Glomerular endothelial cell (primary cell): ENCODE measurements at regions not wholly inside any gene's neighbourhood (a gene's known extent, or its start where the extent isn't known, plus 50 kb on each side); places are given as distances from the start of the nearest gene placed in this dataset.

Experiments
- DNase-seq: peaks from one replicate; pipeline ENCODE4 v3.0.0-alpha.2; 2011; ENCODE audit warnings: low read depth, low spot score; ENCODE audit errors: extremely low read depth

DNA sequence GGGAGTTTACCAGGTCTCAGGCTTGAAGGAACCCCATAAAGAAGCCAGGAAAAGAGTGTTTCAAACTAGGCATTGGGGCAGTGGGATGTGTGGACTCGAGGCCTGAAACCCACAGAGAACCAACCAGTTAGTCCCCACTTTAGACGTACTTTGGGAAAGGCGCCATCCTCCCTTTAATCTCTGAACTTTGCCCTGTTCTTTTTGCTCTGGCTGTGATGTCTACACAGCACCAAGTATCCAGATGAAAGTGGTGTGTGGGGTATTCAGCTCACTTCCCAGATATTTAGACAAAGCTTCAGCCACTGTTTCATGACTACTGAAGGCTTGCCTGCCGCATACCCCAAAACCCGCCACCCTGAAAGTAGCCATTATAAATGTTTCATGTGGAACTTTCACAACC is 116.9 kb upstream of the IRX5 start:
- DNase-seq = no peak

DNA sequence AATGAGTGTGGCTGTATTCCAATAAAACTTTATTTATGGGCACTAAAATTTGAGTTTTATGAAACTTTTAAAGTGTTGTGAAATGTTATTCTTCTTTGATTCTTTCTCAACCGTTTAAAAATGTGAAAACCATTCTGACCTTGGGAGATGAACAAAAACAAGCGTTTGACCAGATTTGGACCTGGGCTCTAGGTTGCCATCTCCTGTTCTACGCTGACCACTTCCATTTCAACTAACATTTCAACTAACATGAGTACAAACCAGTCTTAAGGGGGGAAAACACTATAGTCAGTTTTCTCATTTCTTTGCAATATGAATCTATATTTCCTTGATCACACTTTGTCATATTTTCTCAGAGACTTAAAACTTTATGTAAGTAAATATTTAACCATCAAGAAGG is 118.4 kb upstream of the IRX5 start:
- DNase-seq = no peak

DNA sequence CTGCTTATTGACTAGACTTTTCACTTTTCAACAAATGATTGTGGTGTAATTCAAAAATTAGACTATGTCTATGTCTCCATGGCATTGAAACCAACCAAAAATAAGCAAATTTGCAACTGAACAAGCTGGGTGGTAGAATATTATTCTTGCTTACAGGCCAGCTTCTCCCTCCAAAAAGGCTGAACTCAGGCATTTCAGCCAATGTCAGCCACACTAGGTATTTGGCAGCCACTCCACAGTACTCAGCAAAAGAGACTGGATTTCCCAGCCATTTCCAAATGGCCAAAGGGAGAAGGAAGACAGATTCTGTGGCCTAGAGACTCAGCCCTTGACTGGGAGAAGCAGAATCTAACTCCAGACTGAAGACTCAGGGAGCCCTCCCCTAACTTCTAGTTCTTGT is 121.8 kb upstream of the IRX5 start:
- no peak for DNase-seq

DNA sequence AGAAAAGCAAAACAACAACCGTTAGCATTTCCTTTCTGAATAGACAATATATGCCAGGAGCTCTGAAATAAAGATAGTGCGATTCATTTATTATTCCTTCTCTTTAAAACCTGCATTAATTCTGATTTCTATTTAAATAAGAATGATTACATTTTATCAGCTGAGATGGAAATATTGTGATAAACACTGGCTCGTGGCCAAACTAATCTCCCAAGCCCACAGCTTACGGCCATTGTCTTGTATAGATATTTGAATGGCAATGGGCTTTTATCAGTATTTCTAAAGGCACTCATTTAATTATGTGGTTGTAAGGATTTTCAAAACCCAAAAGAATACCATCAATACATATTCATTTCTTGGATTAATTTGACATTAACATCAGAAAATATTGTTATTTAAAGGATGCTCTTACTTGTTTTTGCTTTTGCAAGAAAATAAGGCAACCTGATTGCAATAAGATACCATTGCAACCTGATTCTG is 123.7 kb upstream of the IRX5 start:
- no peak for DNase-seq

DNA sequence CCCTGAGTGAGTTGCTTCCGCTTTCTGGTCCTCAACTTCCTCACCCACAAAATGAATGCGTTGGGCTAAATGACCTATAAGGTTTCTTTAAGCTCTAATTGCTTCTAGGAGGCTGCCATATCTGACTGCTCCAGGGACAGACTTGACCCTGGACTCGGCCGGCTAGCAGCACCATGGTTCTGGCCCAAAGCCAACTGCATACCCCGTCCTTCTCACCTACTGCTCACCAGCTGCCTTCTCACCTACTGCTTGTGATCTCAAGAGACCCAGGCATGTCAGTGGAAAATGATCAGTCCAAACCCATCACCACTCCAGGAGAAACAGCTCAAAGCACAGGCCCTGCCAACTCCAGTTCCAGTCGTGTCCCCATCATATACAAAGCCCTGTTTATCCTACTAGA is 124.3 kb upstream of the IRX5 start:
- no peak for DNase-seq

DNA sequence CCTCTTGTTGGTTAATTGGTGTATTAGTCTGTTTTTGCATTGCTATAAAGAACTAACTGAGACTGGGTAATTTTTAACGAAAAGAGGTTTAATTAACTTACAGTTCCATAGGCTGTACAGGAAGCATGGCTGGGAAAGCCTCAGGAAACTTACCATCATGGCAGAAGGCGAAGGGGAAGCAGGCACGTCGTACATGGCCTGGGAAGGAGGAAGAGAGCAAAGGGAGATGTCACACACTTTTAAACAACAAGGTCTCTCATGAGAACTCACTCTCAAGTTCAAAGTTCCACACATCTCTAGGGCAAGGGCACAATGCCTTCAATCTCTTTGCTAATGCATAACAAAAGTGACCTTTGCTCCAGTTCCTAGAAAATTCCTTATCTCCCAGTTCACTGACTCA is 125.0 kb upstream of the IRX5 start:
- no peak for DNase-seq

DNA sequence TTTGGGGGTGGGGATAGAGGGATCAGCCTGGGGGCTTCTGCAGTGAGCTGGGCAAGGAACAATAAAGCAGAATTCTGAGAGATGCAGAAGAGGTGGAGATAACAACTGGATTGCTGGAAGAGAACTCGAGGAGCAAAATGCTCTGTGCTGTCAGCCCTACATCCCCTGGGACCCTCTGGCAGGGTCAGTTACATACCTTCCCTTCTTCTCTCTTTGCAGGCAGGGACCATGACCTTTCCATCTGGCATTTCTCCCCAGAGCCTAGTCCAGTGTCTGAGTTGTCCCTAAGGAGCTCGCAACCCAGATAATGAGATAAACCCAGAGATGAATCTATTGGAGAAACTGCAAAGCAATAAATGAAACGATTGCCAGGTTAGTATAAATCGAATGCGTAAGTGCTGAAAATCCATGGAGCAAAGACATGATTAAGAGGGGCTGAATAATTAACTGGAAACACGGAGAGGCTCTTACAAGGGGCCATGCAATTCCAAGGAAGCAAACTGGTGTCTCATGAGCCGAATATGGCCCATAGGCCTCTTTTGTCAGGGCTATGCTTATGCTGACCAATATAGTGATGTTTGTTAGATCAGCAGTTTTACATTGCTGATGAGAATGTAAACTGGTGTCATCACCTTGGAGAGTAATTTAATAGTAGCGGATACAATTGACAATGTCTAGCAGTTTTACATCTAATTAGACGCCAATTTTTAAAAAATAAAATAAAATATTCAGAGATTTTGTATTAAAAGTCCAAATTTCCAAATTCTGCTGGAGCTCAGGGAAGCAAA is 129.4 kb upstream of the IRX5 start:
- DNase-seq = no peak

DNA sequence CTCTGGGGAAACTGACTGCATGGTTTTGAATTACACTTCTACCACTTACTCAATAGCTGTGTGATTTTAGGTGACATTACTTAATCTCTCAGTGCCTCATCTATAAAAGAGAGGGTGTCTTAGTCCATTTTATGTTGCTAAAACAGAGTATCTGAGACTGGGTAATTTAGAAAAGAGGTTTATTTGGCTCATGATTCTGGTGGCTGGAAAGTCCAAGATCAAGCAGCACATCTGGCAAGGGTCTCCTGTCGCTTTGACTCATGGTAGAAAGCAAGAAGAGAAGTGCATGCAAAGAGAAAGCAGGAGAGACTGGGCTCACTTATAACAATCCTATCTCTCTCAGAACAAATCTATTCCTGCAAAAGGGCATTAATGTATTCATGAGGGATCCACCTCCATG is 132.4 kb upstream of the IRX5 start:
- no peak for DNase-seq

DNA sequence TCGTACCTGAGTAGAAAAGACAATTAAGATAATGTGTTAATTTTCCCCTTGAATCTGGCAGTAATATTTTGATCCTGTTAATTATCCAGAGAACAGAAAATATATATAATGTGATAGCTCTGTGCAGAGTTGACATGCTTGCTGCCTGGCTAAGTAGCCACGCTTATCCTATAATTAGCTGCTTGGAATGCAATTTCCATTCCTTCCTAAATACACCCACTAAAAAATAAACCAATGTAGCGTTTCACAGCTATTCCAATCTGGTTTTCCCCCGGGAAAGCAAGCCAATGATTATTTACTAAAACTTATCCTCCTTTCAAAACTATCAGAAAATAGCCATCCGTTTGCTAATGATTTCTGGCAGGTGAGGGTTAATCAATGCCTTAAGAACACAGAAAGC is 134.5 kb upstream of the IRX5 start:
- DNase-seq = no peak

DNA sequence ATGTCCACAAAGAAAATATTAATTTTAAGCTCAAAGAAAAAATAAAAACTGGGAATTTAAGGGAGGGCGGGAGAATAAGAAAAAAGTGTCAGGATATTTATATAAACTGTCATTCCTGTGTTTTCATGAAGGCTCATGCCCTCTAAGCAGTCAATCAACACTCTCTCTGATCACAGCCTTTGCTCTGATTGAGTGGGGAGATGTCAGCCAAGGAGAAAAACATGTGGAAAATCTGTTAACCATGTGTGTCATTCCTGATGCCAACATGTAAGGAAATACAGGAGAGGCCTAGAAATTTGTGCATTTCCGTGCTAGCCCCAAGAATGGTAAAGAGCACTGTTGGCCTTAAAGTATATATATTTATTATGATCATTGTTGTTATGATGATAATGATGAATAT is 137.9 kb upstream of the IRX5 start:
- DNase-seq = no peak

DNA sequence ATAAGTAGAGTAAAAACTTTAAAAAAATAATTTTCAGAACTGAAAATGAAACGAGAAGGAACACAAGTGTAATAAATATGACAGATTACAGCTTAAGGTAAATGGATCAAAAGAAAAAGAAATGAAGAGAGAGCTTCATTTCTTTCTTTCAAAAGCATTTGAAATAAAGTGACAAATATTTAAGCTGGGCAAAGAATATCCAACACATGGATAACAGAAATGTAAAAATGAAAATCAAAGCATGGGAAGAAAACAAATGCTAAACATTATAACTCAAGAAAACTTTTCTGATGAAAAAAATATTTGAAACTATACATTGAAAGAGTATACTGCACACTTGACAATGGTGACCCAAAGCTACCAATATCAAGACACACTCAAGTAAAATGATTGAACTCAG is 143.6 kb upstream of the IRX5 start:
- no peak for DNase-seq

DNA sequence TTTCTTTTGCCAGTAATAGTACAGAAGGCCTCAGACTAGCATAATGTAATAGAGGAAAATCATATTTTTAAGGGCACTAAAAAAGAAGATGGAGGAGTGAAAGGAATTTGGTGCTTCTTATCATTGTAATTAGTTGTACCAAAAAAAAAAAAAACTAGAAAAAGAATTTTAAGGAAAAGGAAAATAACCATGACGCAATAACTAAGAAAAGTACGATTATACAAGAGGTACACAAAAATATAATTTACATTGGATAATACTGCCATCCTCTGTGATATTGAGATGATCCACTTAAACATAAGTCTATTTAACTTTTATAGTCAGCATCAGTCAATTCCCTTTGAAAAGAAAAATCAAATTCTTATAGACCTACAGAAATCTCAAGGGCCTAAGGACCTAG is 146.7 kb upstream of the IRX5 start:
- no peak for DNase-seq

DNA sequence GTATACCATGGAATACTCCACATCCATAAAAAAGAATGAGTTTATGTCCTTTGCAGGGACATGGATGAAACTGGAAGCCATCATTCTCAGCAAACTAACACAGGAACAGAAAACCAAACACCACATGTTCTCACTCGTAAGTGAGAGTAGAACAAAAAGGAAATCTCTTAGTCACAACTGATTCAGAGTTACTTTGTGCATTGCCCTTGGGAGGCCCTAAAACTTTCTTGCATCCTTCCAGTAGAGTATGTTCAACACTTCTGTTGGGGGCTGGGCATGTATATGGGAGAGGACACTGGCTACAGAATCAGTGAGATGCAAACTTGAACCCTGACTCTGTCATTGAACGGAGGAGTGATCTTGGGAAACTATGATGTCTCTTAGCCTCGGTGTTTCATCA is 147.4 kb upstream of the IRX5 start:
- DNase-seq = no peak

DNA sequence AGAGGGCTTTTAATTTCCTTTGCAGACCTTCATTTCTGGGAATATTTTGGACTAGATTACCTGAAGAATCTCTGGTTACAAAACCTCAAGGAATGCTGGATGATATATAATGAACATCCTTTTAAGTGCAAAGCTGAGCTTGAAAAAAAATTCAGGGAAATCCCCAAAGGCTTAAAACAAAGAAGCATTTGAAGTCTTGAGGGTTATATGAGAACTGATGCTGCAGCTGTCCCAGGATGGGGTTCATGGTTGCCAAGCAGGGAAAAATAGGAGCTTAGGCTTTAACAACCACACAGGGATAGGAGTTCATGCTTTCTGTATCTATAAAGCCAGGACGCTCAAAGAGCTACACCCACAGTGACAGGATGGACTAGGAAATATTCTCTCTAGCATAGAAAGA is 150.4 kb upstream of the IRX5 start:
- DNase-seq = no peak

DNA sequence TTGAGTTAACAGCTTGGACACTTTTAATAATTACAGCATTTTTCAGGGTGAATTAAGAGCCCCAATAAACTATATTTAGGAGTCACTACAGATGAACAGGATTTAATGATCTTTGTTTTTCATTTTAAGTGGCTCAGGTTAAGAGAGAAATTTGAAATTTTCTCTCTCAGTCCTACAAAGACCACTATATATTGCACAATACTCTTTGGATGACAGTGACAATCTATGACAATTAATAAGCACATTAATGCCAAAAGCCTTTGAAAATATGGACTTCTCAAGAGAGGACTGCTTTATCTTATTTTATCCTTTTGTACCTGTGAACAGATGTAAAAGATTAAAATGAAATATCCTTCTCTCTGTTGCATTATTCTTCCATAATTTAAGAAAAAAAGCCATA is 151.1 kb upstream of the IRX5 start:
- no peak for DNase-seq

DNA sequence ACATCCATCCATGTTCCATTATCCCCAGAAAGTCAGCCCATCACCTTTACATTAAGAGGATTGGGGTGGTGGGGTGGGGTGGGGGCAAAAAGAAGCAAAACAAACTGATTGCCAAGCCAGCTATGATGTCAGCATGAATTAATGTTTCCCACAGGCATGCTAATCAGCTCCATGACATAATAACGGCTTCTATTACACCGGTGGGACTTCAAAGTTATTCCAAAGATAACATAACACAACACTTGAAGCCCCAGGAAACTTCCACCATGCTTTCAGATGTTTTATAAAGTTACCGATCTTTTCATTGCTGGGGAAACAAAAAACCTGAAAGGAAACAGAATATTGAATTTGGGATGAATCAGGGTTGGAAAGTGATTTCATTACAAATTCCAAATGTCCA is 155.9 kb upstream of the IRX5 start:
- no peak for DNase-seq

DNA sequence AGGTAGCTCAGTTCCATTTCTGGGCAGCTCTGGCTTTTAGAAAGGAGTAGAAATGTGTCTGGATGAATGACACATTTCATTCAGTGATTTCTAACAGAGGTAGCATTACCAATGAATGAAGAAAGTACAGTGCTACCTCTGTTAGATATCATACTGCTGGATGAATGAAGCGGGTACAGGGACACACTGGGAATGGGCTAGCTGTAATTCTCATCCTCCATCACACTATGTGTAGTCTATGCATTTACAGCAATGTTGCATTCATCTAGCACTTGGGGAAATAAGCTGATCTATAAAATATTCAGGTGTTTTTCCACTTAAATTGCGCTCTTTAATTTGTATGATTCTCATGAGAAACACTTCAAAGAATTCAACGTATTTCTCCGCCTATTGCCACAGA is 158.3 kb upstream of the IRX5 start:
- no peak for DNase-seq

DNA sequence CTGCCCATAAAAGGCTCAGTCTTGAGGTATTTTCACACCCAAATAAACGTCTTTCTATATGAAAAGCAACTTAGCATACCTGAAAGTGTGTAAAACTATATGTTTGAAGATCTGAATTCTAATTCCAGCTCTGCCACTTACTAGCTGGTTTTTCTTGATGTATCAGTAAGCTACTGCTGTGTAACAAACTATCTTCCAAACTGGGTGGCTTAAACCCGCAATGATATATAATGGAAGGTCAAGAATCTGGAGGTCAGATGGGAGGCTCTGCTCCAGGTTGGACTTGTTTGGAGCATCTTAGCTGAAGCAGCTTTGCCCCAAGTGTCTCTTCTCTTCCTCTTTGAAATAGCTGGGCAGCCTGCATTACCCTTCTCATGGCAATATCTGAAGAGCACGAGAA is 164.3 kb upstream of the IRX5 start:
- no peak for DNase-seq

DNA sequence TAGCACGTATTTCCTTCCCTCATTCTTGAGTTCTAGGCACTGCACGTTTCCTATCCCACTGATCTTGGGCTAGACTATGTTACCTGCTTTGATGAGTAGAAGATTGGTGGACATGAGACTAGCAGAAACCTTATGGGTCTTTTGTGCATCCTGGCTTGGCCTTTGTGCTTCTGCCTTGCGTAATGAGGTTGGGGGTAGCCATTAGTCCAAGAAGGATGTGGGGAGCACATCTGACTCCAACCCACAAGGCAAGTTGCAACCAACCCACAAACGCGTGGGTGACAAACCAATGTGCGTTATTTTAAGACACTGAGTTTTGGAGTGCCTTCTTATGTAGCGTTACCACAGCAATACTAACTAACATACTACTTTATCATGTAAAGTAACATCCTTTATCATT is 180.4 kb upstream of the IRX5 start:
- no peak for DNase-seq

DNA sequence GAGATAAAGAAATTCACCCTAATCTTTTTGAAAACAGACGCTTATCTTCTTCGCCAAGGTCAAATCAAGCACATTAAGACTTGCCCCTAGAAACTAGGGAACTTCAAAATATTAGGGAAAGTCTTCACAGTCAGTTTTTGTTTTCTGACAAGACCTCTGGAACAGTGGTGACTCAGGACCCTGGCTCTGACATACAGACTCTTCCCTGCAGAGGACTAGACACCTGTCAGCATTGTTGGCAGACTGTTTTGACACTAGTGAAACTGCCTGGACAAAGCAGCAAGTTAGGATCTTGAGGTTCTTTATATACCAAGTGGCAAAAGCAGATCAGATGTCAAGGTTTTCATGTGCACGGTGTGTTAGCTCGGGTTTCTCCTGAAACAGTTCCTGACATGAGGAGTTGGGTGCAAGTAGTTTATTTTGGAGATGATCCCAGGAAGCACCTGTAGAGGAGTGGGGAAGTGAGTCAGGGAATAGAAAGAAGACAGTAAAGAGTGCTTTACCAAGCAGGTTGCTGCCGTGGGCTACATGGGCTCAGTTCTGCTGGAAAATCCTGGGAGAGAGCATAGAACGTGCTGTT is 182.0 kb upstream of the IRX5 start:
- DNase-seq = no peak

DNA sequence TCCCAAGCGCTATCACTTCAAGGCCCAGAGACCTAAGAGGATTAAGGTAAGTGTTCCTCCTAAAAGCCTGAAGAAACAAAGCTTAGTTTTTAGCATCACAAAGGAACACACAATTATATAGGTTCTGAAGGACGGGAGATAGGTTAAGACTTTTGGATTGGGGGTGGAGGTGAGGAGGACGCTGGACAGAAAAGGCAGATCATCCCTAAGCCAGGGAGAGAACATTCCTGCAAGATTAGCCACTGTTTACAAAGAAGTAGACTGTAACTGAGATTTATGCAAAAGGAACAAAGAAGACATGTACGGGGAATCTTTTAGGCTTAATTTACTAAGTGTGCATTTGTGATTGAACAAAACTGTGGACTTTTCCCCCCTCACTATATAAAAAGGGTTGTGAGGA is 184.1 kb upstream of the IRX5 start:
- no peak for DNase-seq

DNA sequence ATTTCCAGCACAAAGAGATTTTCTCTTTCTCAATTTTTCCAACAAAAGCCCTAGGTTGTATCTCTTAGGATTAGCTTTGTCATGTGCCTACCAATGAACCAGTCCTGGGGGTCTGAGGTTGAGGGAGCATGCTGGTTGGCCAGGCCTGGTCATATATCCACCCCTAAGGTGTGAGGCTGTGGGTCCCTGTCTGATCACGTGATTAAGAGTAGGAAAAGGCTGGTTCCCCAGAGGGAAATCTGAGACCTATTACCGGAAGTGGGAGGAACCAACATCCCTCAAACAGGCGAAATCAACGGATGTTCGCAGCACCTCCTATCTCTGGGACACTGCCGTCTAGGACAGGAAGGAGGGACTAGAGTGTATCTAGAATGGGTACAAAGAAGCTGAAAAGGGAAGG is 185.7 kb upstream of the IRX5 start:
- DNase-seq = no peak

DNA sequence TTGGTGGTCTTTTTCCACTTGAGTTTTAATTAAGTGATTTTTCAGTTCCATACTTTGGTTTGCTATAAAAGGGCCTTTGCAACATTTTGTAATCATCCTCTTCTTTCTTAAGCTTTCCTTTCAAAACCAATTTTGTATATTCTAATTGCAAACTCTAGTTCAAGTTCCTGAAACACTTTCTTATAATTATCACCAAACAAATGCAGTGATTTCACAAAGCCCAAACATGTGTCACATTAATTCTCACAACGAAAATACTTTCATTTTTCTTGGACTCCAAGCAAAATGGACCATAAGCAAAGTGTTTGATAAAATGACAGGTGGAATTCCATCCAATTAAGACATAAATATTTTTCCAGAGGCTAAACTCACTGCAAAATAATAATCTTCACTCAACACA is 188.2 kb upstream of the IRX5 start:
- no peak for DNase-seq
